Neural cell (in vitro differentiated cells): ENCODE measurements at regions not wholly inside any gene's neighbourhood (a gene's known extent, or its start where the extent isn't known, plus 50 kb on each side); places are given as distances from the start of the nearest gene placed in this dataset.

Source experiments
- H2AFZ ChIP-seq: fragments of 200-600, 300-800 bp; sonication (generic), shearing (Covaris generic); 2 replicates; pipeline ENCODE4 v1.6.0; 2014; ENCODE audit warnings: low read depth, mild to moderate bottlenecking, antibody characterized with exemption, low read length, moderate library complexity
- H3F3A ChIP-seq: fragments of 200-600 bp; shearing (Covaris generic); 2 replicates; pipeline ENCODE4 v1.6.1; 2016; ENCODE audit warnings: mild to moderate bottlenecking, moderate library complexity, mixed read lengths, antibody characterized with exemption, low read length; ENCODE audit not compliant: insufficient read depth, poor library complexity, severe bottlenecking
- H3K27ac ChIP-seq: fragments of 200-600, 300-800 bp; sonication (generic), shearing (Covaris generic); 2 replicates; pipeline ENCODE4 v1.5.1; 2014; ENCODE audit warnings: mild to moderate bottlenecking, low read length, moderate library complexity
- H3K27me3 ChIP-seq: fragments of 300-800, 200-600 bp; sonication (generic), shearing (Covaris generic); 2 replicates; pipeline ENCODE4 v1.6.0; 2014; ENCODE audit warnings: mild to moderate bottlenecking, low read depth, low read length, moderate library complexity; ENCODE audit not compliant: insufficient read depth
- H3K36me3 ChIP-seq: fragments of 300-800, 200-600 bp; sonication (generic), shearing (Covaris generic); 2 replicates; pipeline ENCODE4 v1.5.1; 2014; ENCODE audit warnings: mild to moderate bottlenecking, antibody characterized with exemption, low read length, moderate library complexity; ENCODE audit not compliant: insufficient read depth
- H3K4me2 ChIP-seq: fragments of 300-800, 200-600 bp; sonication (generic), shearing (Covaris generic); 2 replicates; pipeline ENCODE4 v1.6.0; 2014; ENCODE audit warnings: mild to moderate bottlenecking, low read length
- H3K4me3 ChIP-seq: fragments of 300-800, 200-600 bp; sonication (generic), shearing (Covaris generic); 2 replicates; pipeline ENCODE4 v1.5.1; 2014; ENCODE audit warnings: mild to moderate bottlenecking, low read length, moderate library complexity
- H3K79me2 ChIP-seq: fragments of 200-600 bp; shearing (Covaris generic); replicated peaks from 2 replicates; pipeline ENCODE4 v1.6.0; 2014; ENCODE audit warnings: mild to moderate bottlenecking, low read length, moderate library complexity; ENCODE audit not compliant: insufficient read depth
- H3K9ac ChIP-seq: fragments of 300-800, 200-600 bp; sonication (generic), shearing (Covaris generic); 2 replicates; pipeline ENCODE4 v1.6.1; 2016; ENCODE audit warnings: mild to moderate bottlenecking, low read length, mixed read lengths
- H3K9me2 ChIP-seq: fragments of 200-600 bp; shearing (Covaris generic); 2 replicates; pipeline ENCODE4 v1.6.1; 2016; ENCODE audit warnings: mild to moderate bottlenecking, low read length, mixed read lengths; ENCODE audit not compliant: insufficient read depth
- H3K9me3 ChIP-seq: fragments of 200-600, 300-800 bp; sonication (generic), shearing (Covaris generic); 2 replicates; pipeline ENCODE4 v1.6.1; 2016; ENCODE audit warnings: mild to moderate bottlenecking, mixed run types, low read length, moderate library complexity, mixed read lengths
- H4K20me1 ChIP-seq: fragments of 200-600 bp; shearing (Covaris generic); 2 replicates; pipeline ENCODE4 v1.6.1; 2016; ENCODE audit warnings: mild to moderate bottlenecking, mixed run types; ENCODE audit not compliant: insufficient read depth
- EP300 ChIP-seq: fragments of 450-650 bp; conservative IDR thresholded peaks from 2 replicates; pipeline ENCODE4 v1.6.1; 2014; ENCODE audit warnings: antibody characterized with exemption, mild to moderate bottlenecking, moderate library complexity; ENCODE audit not compliant: poor library complexity, severe bottlenecking
- EZH2 ChIP-seq: fragments of 200-600, 300-800 bp; shearing (Covaris generic), sonication (generic); IDR thresholded peaks from 2 replicates; pipeline ENCODE4 v1.6.1; 2014; ENCODE audit warnings: antibody characterized with exemption, low read length, borderline replicate concordance, mild to moderate bottlenecking; ENCODE audit not compliant: insufficient read depth, poor library complexity, severe bottlenecking
- MXI1 ChIP-seq: fragments of 450-650 bp; conservative IDR thresholded peaks from 2 replicates; pipeline ENCODE4 v1.6.1; 2014; ENCODE audit warnings: antibody characterized with exemption, mild to moderate bottlenecking; ENCODE audit not compliant: poor library complexity, severe bottlenecking
- POLR2AphosphoS5 ChIP-seq: IDR thresholded peaks from 2 replicates; pipeline ENCODE4 v1.6.1; 2012
- RAD21 ChIP-seq: fragments of 450-650 bp; conservative IDR thresholded peaks from 2 replicates; pipeline ENCODE4 v1.6.1; 2014; ENCODE audit warnings: antibody characterized with exemption, mild to moderate bottlenecking, moderate library complexity
- REST ChIP-seq: IDR thresholded peaks from 2 replicates; pipeline ENCODE4 v1.6.1; 2012; ENCODE audit warnings: borderline replicate concordance
- SMC3 ChIP-seq: fragments of 450-650 bp; conservative IDR thresholded peaks from 2 replicates; pipeline ENCODE4 v1.6.1; 2014; ENCODE audit warnings: antibody characterized with exemption, mild to moderate bottlenecking, moderate library complexity; ENCODE audit not compliant: poor library complexity
- TAF1 ChIP-seq: IDR thresholded peaks from 2 replicates; pipeline ENCODE4 v1.6.1; 2012; ENCODE audit warnings: low read depth
- TF ChIP-seq, protein P1 (sequence below): fragments of 450-650 bp; IDR thresholded peaks from 2 replicates; pipeline ENCODE4 v1.5.1; 2014; ENCODE audit warnings: antibody characterized with exemption, mild to moderate bottlenecking, moderate library complexity; ENCODE audit not compliant: poor library complexity, severe bottlenecking

DNA sequence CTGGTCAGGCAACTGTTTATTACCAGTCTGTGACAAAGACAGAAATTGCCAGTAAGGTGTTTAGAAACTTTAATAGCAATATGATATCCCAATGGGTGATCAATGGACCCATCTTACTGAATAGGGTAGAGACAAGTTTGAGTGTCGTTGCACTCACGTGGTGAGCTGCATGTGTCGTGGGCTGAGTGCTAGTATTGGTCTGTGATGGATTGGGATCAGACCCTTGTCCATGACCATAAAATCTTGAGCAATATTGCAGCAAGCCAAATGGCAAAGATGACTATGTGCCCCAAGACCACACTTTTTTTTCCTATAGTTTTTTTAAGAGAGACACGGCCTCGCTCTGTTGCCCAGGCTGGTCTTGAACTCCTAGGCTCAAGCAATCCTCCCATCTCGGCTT is 114.5 kb downstream of the PALM2AKAP2 start:
- no peaks in the 10 kb centered on the region for H4K20me1 ChIP-seq
- H3K9ac ChIP-seq: no peak overlapping the region
- no peaks in the 10 kb centered on the region for H3K79me2 ChIP-seq
- no peak overlapping the region for H3K4me3 ChIP-seq
- H3K9me3 ChIP-seq: no peaks in the 10 kb centered on the region
- no peak overlapping the region for H3K4me2 ChIP-seq
- no peaks in the 10 kb centered on the region for H3K9me2 ChIP-seq
- no peak overlapping the region for H2AFZ ChIP-seq
- no peak overlapping the region for H3K27ac ChIP-seq
- no peaks in the 10 kb centered on the region for H3K36me3 ChIP-seq
- no peaks in the 10 kb centered on the region for H3F3A ChIP-seq
- TF ChIP-seq MXI1: no peak
- TF ChIP-seq SMC3: no peak
- TF ChIP-seq, protein P1, sequence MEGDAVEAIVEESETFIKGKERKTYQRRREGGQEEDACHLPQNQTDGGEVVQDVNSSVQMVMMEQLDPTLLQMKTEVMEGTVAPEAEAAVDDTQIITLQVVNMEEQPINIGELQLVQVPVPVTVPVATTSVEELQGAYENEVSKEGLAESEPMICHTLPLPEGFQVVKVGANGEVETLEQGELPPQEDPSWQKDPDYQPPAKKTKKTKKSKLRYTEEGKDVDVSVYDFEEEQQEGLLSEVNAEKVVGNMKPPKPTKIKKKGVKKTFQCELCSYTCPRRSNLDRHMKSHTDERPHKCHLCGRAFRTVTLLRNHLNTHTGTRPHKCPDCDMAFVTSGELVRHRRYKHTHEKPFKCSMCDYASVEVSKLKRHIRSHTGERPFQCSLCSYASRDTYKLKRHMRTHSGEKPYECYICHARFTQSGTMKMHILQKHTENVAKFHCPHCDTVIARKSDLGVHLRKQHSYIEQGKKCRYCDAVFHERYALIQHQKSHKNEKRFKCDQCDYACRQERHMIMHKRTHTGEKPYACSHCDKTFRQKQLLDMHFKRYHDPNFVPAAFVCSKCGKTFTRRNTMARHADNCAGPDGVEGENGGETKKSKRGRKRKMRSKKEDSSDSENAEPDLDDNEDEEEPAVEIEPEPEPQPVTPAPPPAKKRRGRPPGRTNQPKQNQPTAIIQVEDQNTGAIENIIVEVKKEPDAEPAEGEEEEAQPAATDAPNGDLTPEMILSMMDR: no peak
- TF ChIP-seq EZH2: no peak
- TF ChIP-seq TAF1: no peak
- no peak for TF ChIP-seq REST
- no peak for TF ChIP-seq POLR2AphosphoS5
- no peak for TF ChIP-seq RAD21
- TF ChIP-seq EP300: no peak
- no peaks in the 10 kb centered on the region for H3K27me3 ChIP-seq

- Histone ChIP-seq H3K9me3 (no peaks in the 10 kb centered on the region), H3K9ac (no peak overlapping the region), H2AFZ (no peak overlapping the region), H3K4me2 (no peak overlapping the region), H3K27me3 (no peaks in the 10 kb centered on the region), H3K36me3 (no peaks in the 10 kb centered on the region), H3K79me2 (no peaks in the 10 kb centered on the region), H3K9me2 (no peaks in the 10 kb centered on the region), H3K4me3 (no peak overlapping the region), H3K27ac (no peak overlapping the region), H4K20me1 (no peaks in the 10 kb centered on the region), H3F3A (no peaks in the 10 kb centered on the region)
- TF ChIP-seq EP300 (no peak), POLR2AphosphoS5 (no peak), RAD21 (no peak), SMC3 (no peak), MXI1 (no peak), TAF1 (no peak), EZH2 (no peak), REST (no peak)
- TF ChIP-seq, protein P1: no peak
Observed at GRCh38 chr9:109894921-109895758, 115.1 kb downstream of the PALM2AKAP2 start.
